HepG2 (cell line): ENCODE measurements at regions not wholly inside any gene's neighbourhood (a gene's known extent, or its start where the extent isn't known, plus 50 kb on each side); places are given as distances from the start of the nearest gene placed in this dataset.

Experiments used
- RFX5 ChIP-seq: IDR thresholded peaks from 2 replicates; pipeline ENCODE4 v1.6.1; 2011; ENCODE audit warnings: low read depth, low read length, improper control_type of control experiment
- ZNF354B ChIP-seq: sonication (generic); formaldehyde crosslinking; IDR thresholded peaks from 2 replicates; pipeline ENCODE4 v1.8.0; 2022; ENCODE audit warnings: mild to moderate bottlenecking, missing genetic modification reagents

- TF ChIP-seq ZNF354B (CRISPR knock-in tag) = no peak
- no peak for TF ChIP-seq RFX5
These were observed 334.4 kb upstream of the ACTBL2 start for GRCh38 chr5:57817001-57817453.
